Nephron (organoid): ENCODE measurements at regions not wholly inside any gene's neighbourhood (a gene's known extent, or its start where the extent isn't known, plus 50 kb on each side); places are given as distances from the start of the nearest gene placed in this dataset.

Source experiments
- H3K27ac Mint-ChIP-seq, 3 experiments: 2 replicates each; pipeline ENCODE4 v1.8.0; 2020; ENCODE audit warnings: mixed read lengths in 3 of 3, mild to moderate bottlenecking in 2 of 3, moderate library complexity in 1 of 3
- H3K27me3 Mint-ChIP-seq: 2 replicates; pipeline ENCODE4 v1.8.0; 2021; ENCODE audit warnings: low read depth, mild to moderate bottlenecking, moderate library complexity, mixed read lengths
- H3K36me3 Mint-ChIP-seq: 2 replicates; pipeline ENCODE4 v1.8.0; 2020; ENCODE audit warnings: low read depth, mixed read lengths
- H3K4me1 Mint-ChIP-seq: 2 replicates; pipeline ENCODE4 v1.8.0; 2020; ENCODE audit warnings: mixed read lengths
- H3K4me3 Mint-ChIP-seq, 3 experiments: 2 replicates each; pipeline ENCODE4 v1.8.0; 2020; ENCODE audit warnings: mild to moderate bottlenecking in 3 of 3, mixed read lengths in 3 of 3, moderate library complexity in 2 of 3
- H3K9me3 Mint-ChIP-seq: 2 replicates; pipeline ENCODE4 v1.8.0; 2020; ENCODE audit warnings: mixed read lengths
- TF ChIP-seq, protein P1 (sequence below), 3 experiments: fragments of 200-600 bp; sonication (generic); IDR thresholded peaks; one replicate each; pipeline ENCODE4 v1.5.0; 2021; ENCODE audit warnings: antibody characterized with exemption in 3 of 3; ENCODE audit not compliant: unreplicated experiment in 3 of 3

DNA sequence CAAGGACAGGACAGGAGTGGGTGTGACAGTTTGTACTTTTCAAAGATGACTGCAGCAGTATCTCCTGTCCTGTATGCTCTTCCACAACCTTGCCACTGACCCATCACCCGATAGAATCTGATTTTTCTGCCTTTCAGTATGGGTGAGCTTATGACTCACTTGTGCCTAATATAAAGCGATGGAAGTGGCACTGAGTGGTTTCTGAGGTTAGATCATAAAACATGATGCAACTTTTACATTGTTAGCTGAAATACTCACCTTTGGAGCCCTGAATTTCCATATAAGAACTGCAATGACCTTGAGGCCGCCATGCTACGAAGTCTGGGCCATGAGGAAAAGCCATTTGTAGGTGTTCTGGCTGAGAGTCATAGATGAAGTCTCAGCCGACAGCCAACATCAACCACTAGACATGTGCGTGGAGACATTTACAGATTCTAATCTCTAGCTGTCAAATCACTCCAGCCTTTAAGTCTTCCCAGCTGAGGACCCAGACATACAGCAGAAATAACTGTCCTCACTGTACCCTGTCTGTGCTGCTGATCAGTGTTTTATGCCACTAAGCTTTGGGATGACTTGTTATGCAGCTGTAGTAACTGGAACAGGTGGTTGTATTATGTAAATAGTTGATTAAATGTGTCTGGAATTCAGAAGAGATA lies 105.9 kb upstream of the ARHGAP20 start:
- H3K36me3 Mint-ChIP-seq, result no peaks in the 10 kb centered on the region
- no peak overlapping the region for H3K4me3 Mint-ChIP-seq
- peaks cover 9% of the 10 kb centered on the region for H3K9me3 Mint-ChIP-seq
- no peaks in the 10 kb centered on the region for H3K27me3 Mint-ChIP-seq
- TF ChIP-seq, protein P1, sequence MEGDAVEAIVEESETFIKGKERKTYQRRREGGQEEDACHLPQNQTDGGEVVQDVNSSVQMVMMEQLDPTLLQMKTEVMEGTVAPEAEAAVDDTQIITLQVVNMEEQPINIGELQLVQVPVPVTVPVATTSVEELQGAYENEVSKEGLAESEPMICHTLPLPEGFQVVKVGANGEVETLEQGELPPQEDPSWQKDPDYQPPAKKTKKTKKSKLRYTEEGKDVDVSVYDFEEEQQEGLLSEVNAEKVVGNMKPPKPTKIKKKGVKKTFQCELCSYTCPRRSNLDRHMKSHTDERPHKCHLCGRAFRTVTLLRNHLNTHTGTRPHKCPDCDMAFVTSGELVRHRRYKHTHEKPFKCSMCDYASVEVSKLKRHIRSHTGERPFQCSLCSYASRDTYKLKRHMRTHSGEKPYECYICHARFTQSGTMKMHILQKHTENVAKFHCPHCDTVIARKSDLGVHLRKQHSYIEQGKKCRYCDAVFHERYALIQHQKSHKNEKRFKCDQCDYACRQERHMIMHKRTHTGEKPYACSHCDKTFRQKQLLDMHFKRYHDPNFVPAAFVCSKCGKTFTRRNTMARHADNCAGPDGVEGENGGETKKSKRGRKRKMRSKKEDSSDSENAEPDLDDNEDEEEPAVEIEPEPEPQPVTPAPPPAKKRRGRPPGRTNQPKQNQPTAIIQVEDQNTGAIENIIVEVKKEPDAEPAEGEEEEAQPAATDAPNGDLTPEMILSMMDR (IDR thresholded peaks at IDR 0.05; ENCODE audit: unreplicated experiment in 3 of 3), result no peak
- H3K4me1 Mint-ChIP-seq, result no peaks in the 10 kb centered on the region
- no peak overlapping the region for H3K27ac Mint-ChIP-seq

DNA sequence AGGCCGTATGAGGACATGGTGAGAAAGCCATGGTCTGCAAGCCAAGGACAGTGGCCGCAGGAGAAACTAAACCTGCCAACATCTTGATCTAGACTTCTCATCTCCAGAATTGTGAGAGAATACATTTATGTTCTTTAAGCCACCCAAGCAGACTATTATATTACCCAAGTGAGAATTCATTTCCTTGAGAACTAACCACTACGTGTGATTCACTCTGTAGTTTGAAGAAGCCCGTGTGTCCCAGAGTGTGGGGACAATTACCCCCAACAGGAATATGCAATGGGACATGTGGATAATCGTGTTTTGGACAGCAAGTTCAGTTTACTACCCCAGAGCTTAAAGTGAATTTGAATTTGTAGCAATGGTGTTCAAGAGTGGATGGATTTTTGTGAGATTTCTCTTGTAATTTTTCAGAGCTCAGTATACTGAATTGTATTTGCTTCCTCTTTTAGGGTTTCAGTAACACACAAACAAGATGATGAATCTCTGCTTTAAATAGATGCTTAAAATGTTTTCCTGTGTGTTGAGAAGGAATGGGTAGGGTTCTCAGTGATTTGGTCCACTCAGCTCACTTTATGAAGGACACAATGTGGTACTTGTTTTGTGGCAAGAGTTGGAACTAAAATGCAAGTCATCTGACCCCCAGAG lies 100.0 kb upstream of the ARHGAP20 start:
- Mint-ChIP-seq H3K4me3 (no peak overlapping the region), H3K36me3 (no peaks in the 10 kb centered on the region), H3K9me3 (peaks cover 9% of the 10 kb centered on the region), H3K4me1 (no peaks in the 10 kb centered on the region), H3K27ac (no peak overlapping the region), H3K27me3 (no peaks in the 10 kb centered on the region)
- TF ChIP-seq, protein P1 (IDR thresholded peaks at IDR 0.05; ENCODE audit: unreplicated experiment in 3 of 3), result no peak

DNA sequence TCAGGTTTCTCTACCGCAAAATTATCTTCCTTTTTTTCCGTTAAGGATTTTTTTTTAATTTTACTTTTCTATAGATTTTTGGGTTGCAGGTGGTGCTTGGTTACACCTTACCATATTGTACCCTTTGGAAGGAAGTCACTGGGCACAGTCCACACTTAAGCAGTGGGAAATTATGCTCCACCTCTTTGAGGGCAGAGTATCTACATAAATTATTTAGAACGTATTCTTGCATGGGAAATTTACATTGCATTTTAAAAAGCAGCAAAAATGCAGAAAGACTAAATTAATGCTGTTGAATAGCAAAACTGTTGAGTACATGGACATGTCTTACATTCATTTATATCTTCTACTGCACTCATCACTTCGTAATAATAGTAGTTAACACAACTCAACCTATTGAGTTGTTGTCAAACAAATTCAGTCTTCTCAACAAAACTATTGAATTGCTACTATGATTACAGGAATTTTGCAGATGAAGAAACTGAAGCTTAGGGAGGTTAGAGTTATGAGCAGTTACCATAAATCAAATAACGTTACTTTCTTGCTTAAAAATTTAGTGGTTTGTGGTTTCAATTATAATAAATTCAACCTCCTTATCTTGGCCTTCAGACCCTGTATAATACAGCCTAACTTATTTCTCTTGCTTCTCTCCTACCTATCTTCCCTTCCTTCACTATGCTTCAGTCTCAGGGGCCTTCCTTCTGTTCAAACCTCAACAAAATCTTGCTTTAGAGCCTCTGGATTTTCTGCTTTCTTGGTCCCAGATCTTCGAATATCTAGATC lies 97.4 kb upstream of the ARHGAP20 start:
- H3K27ac Mint-ChIP-seq, result no peak overlapping the region
- no peaks in the 10 kb centered on the region for H3K27me3 Mint-ChIP-seq
- H3K4me1 Mint-ChIP-seq, result no peaks in the 10 kb centered on the region
- H3K4me3 Mint-ChIP-seq, result no peak overlapping the region
- H3K9me3 Mint-ChIP-seq, result no peaks in the 10 kb centered on the region
- TF ChIP-seq, protein P1 (IDR thresholded peaks at IDR 0.05; ENCODE audit: unreplicated experiment in 3 of 3), result no peak
- H3K36me3 Mint-ChIP-seq, result no peaks in the 10 kb centered on the region

DNA sequence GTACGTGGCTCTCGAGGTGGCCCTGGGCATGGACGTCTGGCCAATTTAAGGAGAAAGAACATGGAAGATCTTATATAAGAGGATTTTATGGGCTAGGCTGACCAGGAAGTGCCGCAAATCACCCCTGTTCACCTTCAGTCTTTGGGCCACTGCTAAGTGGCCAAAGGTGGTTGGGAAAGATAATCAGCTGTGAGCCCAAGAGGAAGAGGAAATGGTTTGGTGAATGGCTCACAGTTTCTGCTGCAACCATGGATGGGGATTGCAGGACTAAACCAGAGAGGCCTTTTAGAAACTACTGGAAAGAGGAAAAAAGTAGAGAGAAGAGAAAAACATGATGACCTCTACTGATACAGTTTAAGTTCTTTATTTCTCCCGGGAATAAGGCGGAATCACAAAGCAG lies 96.0 kb upstream of the ARHGAP20 start:
- TF ChIP-seq, protein P1 (IDR thresholded peaks at IDR 0.05; ENCODE audit: unreplicated experiment in 3 of 3), result no peak
- no peaks in the 10 kb centered on the region for H3K36me3 Mint-ChIP-seq
- H3K27ac Mint-ChIP-seq, result no peak overlapping the region
- H3K4me1 Mint-ChIP-seq, result no peaks in the 10 kb centered on the region
- H3K9me3 Mint-ChIP-seq, result no peaks in the 10 kb centered on the region
- H3K4me3 Mint-ChIP-seq, result no peak overlapping the region
- H3K27me3 Mint-ChIP-seq, result no peaks in the 10 kb centered on the region

DNA sequence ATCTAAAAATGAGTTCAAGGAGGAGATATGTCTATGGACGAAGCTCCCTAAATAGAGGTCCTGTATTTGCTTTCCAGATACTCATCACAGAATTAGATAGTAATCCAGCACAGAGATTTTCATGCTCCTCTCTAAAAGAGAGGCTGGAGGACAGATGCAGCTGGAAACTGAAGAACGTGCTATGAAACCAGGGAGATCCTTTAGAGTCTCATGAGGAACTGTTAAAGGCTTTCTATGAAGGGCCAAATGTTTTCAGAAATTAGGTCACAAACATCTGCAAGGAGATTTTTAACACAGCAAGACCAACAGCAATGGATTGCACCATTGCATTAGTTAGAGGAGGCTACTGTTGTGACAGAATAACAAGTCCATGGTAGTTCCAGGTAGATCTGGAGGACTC lies 95.6 kb upstream of the ARHGAP20 start:
- Mint-ChIP-seq H3K4me3 (no peak overlapping the region), H3K27ac (no peak overlapping the region), H3K27me3 (no peaks in the 10 kb centered on the region), H3K9me3 (no peaks in the 10 kb centered on the region), H3K36me3 (no peaks in the 10 kb centered on the region), H3K4me1 (no peaks in the 10 kb centered on the region)
- TF ChIP-seq, protein P1 (IDR thresholded peaks at IDR 0.05; ENCODE audit: unreplicated experiment in 3 of 3), result no peak
